ENCODE measurements at regions not wholly inside any gene's neighbourhood (a gene's known extent, or its start where the extent isn't known, plus 50 kb on each side); places are given as distances from the start of the nearest gene placed in this dataset.

DNA sequence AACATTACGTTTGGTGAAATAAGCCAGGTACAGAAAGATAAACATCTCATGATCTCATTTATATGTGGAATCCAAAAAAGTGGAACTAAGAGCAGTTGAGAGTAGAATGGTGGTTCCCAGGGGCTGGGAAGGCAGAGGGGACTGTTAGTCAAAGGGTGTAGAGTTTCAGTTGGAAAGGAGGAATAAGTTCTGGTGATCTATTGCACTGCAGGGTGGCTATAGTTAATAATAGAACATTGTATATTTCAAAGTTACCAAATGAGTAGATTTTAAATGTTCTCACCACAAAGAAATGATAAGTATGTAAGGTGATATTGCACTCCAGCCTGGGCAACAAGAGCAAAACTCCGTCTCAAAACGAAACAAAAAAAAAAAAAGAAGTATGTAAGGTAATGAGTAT is 260.1 kb upstream of the RAB6C start:
- no peak for FAIRE-seq
- POLR2A ChIA-PET = no interaction called here
- TF ChIP-seq IRF2 (CRISPR knock-in tag; IDR thresholded peaks at IDR 0.05) = no peak
- no peak for TF ChIP-seq ZNF3 (CRISPR knock-in tag; IDR thresholded peaks at IDR 0.05)
- Histone ChIP-seq H2AFZ (ENCODE audit: low read length) (no peak overlapping the region), H3K4me3 (replicated peaks in 1 of 3; ENCODE audit: insufficient read depth in 1 of 3, low read depth in 2 of 3, low read length in 3 of 3) (no peak overlapping the region), H3K4me2 (ENCODE audit: low read depth, low read length) (no peak overlapping the region), H3K79me2 (ENCODE audit: insufficient read depth, low read length) (no peaks in the 10 kb centered on the region), H3K27me3 (ENCODE audit: control insufficient read depth in 1 of 2, insufficient read depth in 2 of 2, low read length in 2 of 2) (peaks cover 4 to 54% of the 10 kb centered on the region in 2 experiments; a peak in 3 of 5 replicates), H3K9ac (ENCODE audit: insufficient read depth, low read depth, low read length) (no peak overlapping the region), H3K9me3 (ENCODE audit: low read length) (no peaks in the 10 kb centered on the region), H3K4me1 (ENCODE audit: insufficient read depth, low read length) (no peaks in the 10 kb centered on the region), H4K20me1 (ENCODE audit: insufficient read depth, low read length) (no peaks in the 10 kb centered on the region), H3K27ac (ENCODE audit: extremely low read length, insufficient read depth, low read length) (no peak overlapping the region), H3K36me3 (replicated peaks in 1 of 2; ENCODE audit: control insufficient read depth in 1 of 2, insufficient read depth in 2 of 2, low read length in 2 of 2) (no peaks in the 10 kb centered on the region)
- ATAC-seq = no peak
- 3% methylated on average over 3 of the region's 3 CpGs for WGBS (ENCODE audit: low lambda C conversion rate)
- intact Hi-C loops (cut with micrococcal nuclease; ENCODE audit: unreplicated experiment) = no loop called here
- CTCF ChIA-PET (ENCODE audit: low intra/inter-chr PET ratio, low total read pairs) = no interaction called here
- in situ Hi-C loops (cut with HindIII; ENCODE audit: extremely low pct_ligation_motif_present, low pct_unique_long_range_greater_than_20kb) = no loop called here
- DNase-seq (ENCODE audit: low spot score) = no peak
- BruUV-seq (replicated peaks) = no TSS peak

DNA sequence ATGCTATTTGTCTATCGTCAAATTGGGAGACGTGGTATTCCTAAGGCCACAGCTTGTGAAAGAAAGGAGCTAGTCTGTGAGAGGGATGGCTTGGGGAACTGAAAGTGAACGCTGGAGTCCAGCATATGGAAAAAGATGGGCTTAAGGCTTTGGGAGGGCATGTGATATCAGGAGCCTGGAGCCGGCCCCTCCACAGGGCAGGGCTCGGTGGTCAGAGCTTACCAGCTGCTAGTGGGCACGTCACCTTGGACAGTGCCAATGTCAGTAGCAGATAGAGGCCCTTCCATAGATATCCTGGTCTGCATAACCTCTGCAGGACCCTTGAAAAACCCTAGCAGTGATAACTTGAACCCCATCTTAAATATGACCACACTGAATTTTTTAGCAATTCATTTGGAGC is 259.1 kb upstream of the RAB6C start:
- CTCF ChIA-PET (ENCODE audit: low intra/inter-chr PET ratio, low total read pairs) = no interaction called here
- no peak overlapping the region for H3K27ac ChIP-seq (ENCODE audit: extremely low read length, insufficient read depth, low read length)
- no TSS peak for BruUV-seq (replicated peaks)

More for the DNA sequence above, 259.1 kb upstream of the RAB6C start:
- H3K4me3 ChIP-seq (replicated peaks in 1 of 3; ENCODE audit: insufficient read depth in 1 of 3, low read depth in 2 of 3, low read length in 3 of 3) = no peak overlapping the region
- peaks cover 4 to 54% of the 10 kb centered on the region in 2 experiments; a peak in 3 of 5 replicates for H3K27me3 ChIP-seq (ENCODE audit: control insufficient read depth in 1 of 2, insufficient read depth in 2 of 2, low read length in 2 of 2)
- FAIRE-seq = no peak
- no peak for DNase-seq (ENCODE audit: low spot score)
- no peak for ATAC-seq
- POLR2A ChIA-PET = no interaction called here
- TF ChIP-seq RNF2 (conservative IDR thresholded peaks at IDR 0.05; ENCODE audit: low read depth) (no peak), ZNF766 (CRISPR knock-in tag; IDR thresholded peaks at IDR 0.05; ENCODE audit: borderline replicate concordance) (no peak), ZNF558 (CRISPR knock-in tag; IDR thresholded peaks at IDR 0.05; ENCODE audit: borderline replicate concordance) (no peak), TEAD2 (CRISPR knock-in tag; IDR thresholded peaks at IDR 0.05) (no peak)
- intact Hi-C loops (cut with micrococcal nuclease; ENCODE audit: unreplicated experiment) (no loop called here), in situ Hi-C loops (cut with HindIII; ENCODE audit: extremely low pct_ligation_motif_present, low pct_unique_long_range_greater_than_20kb) (no loop called here)
- H4K20me1 ChIP-seq (ENCODE audit: insufficient read depth, low read length) = no peaks in the 10 kb centered on the region
- no peaks in the 10 kb centered on the region for H3K4me1 ChIP-seq (ENCODE audit: insufficient read depth, low read length)
- H3K79me2 ChIP-seq (ENCODE audit: insufficient read depth, low read length) = no peaks in the 10 kb centered on the region
- no peak overlapping the region for H3K4me2 ChIP-seq (ENCODE audit: low read depth, low read length)
- no peaks in the 10 kb centered on the region for H3K9me3 ChIP-seq (ENCODE audit: low read length)
- H3K36me3 ChIP-seq (replicated peaks in 1 of 2; ENCODE audit: control insufficient read depth in 1 of 2, insufficient read depth in 2 of 2, low read length in 2 of 2) = no peaks in the 10 kb centered on the region
- no peak overlapping the region for H3K9ac ChIP-seq (ENCODE audit: insufficient read depth, low read depth, low read length)
- WGBS (ENCODE audit: low lambda C conversion rate) = 2% methylated on average over 6 of the region's 6 CpGs
- no peak overlapping the region for H2AFZ ChIP-seq (ENCODE audit: low read length)
